Thyroid gland (tissue), 4 donors: ENCODE measurements at regions not wholly inside any gene's neighbourhood (a gene's known extent, or its start where the extent isn't known, plus 50 kb on each side); places are given as distances from the start of the nearest gene placed in this dataset.

Experiments
- DNase-seq, 2 donors: peaks; one replicate each; pipeline ENCODE4 v3.0.0-alpha.2; 2019
- H3K27ac ChIP-seq, 3 donors: fragments of 200-600 bp; sonication (generic); 1 replicate in 2 of 3; 2 replicates in 1 of 3; pipeline ENCODE4 v1.5.1; 2016 to 2019; ENCODE audit warnings: mild to moderate bottlenecking in 1 of 3, moderate library complexity in 1 of 3
- H3K27me3 ChIP-seq: fragments of 200-600 bp; sonication (generic); one replicate; pipeline ENCODE4 v1.5.1; 2019
- H3K36me3 ChIP-seq, 2 donors: fragments of 200-600 bp; sonication (generic); one replicate each; pipeline ENCODE4 v1.5.1; 2016 to 2019
- H3K4me1 ChIP-seq, 2 donors: fragments of 200-600 bp; sonication (generic); one replicate each; pipeline ENCODE4 v1.5.1; 2017 to 2019
- H3K4me3 ChIP-seq, 3 donors: fragments of 200-600 bp; sonication (generic); replicated peaks in 1 of 3; 1 replicate in 2 of 3; 2 replicates in 1 of 3; pipeline ENCODE4 v1.5.1; 2016; ENCODE audit warnings: mild to moderate bottlenecking in 1 of 3
- H3K9me3 ChIP-seq: fragments of 200-600 bp; sonication (generic); one replicate; pipeline ENCODE4 v1.5.1; 2017
- CTCF ChIP-seq, 6 experiments: fragments of 200-600 bp in 3 of 6; fragments of 450-650 bp in 3 of 6; sonication (generic) in 3 of 6; IDR thresholded peaks; one replicate each; pipeline ENCODE4 v1.5.1; 2016 to 2019; ENCODE audit warnings: antibody characterized with exemption in 6 of 6, mild to moderate bottlenecking in 2 of 6, inconsistent platforms in 1 of 6, moderate library complexity in 1 of 6
- POLR2A ChIP-seq, 2 donors: fragments of 450-650 bp; IDR thresholded peaks; one replicate each; pipeline ENCODE4 v1.6.1; 2017; ENCODE audit warnings: antibody characterized with exemption in 2 of 2, mild to moderate bottlenecking in 2 of 2, moderate library complexity in 1 of 2
- WGBS, 2 donors: methylation state at CpG; one replicate each; pipeline ENCODE4 v1.1.5; 2017; 5-methylcytosine and 5-hydroxymethylcytosine counted together
- intact Hi-C: fragments of 100-400 bp; cut with DNase I; formaldehyde crosslinking; loops from one replicate; pipeline ENCODE4 v1.15.1; 2023

- Histone ChIP-seq H3K4me3 (no peak overlapping the region), H3K9me3 (no peaks in the 10 kb centered on the region), H3K27me3 (no peaks in the 10 kb centered on the region), H3K4me1 (no peaks in the 10 kb centered on the region), H3K27ac (no peak overlapping the region), H3K36me3 (no peaks in the 10 kb centered on the region)
- DNase-seq, result no peak
- 84 to 86% methylated on average over 8 of the region's 8 CpGs for WGBS, 2 donors
- intact Hi-C loops, result loop anchor here (5.0 to 10.0 kb wide), 2 partner anchors 310 to 418 kb away; no protein-coding TSS in a partner anchor
- TF ChIP-seq POLR2A (IDR thresholded peaks at IDR 0.05) (no peak), CTCF (IDR thresholded peaks at IDR 0.05) (no peak)
Measured at GRCh38 chr3:102225005-102225404, 209.8 kb upstream of the ZPLD1 start.

- no peak for TF ChIP-seq POLR2A (IDR thresholded peaks at IDR 0.05)
- TF ChIP-seq CTCF (IDR thresholded peaks at IDR 0.05), result peak; percentile 12 to 81 (median 62)
- Histone ChIP-seq H3K36me3 (no peaks in the 10 kb centered on the region), H3K27ac (no peak overlapping the region), H3K4me3 (no peak overlapping the region), H3K9me3 (no peaks in the 10 kb centered on the region), H3K4me1 (no peaks in the 10 kb centered on the region), H3K27me3 (no peaks in the 10 kb centered on the region)
- 4 to 12% methylated on average over 1 of the region's 1 CpG for WGBS, 2 donors
- no peak for DNase-seq
- intact Hi-C loops, result loop anchor here (5.0 to 10.0 kb wide), 2 partner anchors 309 to 418 kb away; no protein-coding TSS in a partner anchor
Measured at GRCh38 chr3:102225407-102226132, 209.2 kb upstream of the ZPLD1 start.

DNA sequence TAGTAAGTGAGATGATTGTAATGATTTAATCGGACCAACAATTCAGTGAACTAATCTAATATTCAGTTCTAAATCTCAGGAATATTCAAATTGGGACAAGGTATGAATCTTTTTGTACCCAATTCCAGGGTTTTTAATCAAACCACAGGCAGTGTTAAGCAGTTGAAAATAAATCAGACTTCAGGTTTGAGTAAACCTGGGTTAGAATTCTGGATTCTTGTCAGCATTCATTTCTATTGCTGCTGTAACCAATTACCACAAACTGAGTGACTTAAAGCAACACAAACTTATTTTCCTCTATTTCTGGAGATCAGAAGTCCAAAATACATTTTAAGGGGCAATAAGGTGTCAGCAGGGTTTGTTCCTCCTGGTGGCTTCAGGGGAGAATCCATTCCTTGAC lies 208.4 kb upstream of the ZPLD1 start:
- TF ChIP-seq CTCF (IDR thresholded peaks at IDR 0.05) (no peak), POLR2A (IDR thresholded peaks at IDR 0.05) (no peak)
- Histone ChIP-seq H3K36me3 (no peaks in the 10 kb centered on the region), H3K27ac (no peak overlapping the region), H3K9me3 (no peaks in the 10 kb centered on the region), H3K4me1 (no peaks in the 10 kb centered on the region), H3K4me3 (no peak overlapping the region), H3K27me3 (no peaks in the 10 kb centered on the region)
- WGBS, 2 donors, result 92 to 93% methylated on average over 1 of the region's 1 CpG
- DNase-seq, result no peak
- intact Hi-C loops, result loop anchor here (5.0 to 10.0 kb wide), 2 partner anchors 308 to 419 kb away; no protein-coding TSS in a partner anchor

DNA sequence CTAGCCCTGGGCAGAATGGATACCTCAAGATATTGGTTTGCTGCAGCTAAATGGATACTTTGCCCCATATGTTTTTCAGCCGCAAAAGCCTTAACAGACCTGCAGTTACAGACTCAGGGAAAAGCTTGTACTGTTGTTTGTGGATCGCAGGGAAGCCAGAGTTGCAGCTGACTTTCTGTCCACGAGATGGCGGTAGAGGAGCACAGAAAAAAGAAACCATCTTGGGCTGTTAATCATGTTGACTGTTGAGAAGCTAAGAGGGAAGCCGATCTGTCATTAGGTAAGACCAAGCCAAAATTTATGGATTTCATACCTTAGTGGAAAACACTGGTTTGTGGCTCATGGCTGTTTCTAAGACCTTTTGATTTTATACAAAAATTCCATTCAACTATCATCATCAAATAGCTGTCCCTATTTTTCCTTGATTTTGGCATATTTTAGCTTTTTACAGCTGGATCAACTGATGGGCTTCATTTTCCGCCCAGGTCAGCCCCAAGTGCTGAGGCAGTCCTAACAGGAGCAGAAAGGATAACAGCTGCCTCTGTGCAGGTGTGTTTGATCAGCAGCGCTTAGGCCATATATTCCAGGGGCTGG lies 205.7 kb upstream of the ZPLD1 start:
- no peak overlapping the region for H3K4me3 ChIP-seq
- WGBS, 2 donors, result 24 to 26% methylated on average over 7 of the region's 7 CpGs
- H3K9me3 ChIP-seq, result no peaks in the 10 kb centered on the region
- no peaks in the 10 kb centered on the region for H3K36me3 ChIP-seq
- no peak for TF ChIP-seq POLR2A (IDR thresholded peaks at IDR 0.05)
- TF ChIP-seq CTCF (IDR thresholded peaks at IDR 0.05), result peak; percentile 76 to 90 (median 88)
- peak; percentile 69 to 71 for DNase-seq
- H3K4me1 ChIP-seq, result no peaks in the 10 kb centered on the region
- intact Hi-C loops, result loop anchor here (5.0 to 10.0 kb wide), 2 partner anchors 306 to 422 kb away; no protein-coding TSS in a partner anchor
- no peaks in the 10 kb centered on the region for H3K27me3 ChIP-seq
- H3K27ac ChIP-seq, result no peak overlapping the region

DNA sequence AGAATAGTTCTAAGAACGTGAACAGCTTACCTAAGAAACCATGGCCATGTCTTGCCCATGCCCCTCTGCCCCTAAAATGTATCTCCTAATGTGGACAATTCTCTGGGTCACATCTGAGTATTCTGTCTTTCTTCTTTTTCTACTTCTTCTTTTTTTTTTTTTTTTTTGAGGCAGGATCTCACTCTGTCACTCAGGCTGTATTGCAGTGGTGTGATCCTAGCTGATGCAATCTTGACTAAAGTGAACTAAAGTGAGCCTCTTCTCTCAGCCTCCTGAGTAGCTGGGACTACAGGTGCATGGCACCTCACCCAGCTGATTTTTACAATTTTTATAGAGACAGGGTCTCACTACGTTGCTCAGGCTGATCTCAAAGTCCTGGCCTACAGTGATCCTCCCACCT lies 204.8 kb upstream of the ZPLD1 start:
- Histone ChIP-seq H3K4me3 (no peak overlapping the region), H3K27ac (no peak overlapping the region), H3K27me3 (no peaks in the 10 kb centered on the region), H3K4me1 (no peaks in the 10 kb centered on the region), H3K9me3 (no peaks in the 10 kb centered on the region), H3K36me3 (no peaks in the 10 kb centered on the region)
- DNase-seq, result no peak
- 94% methylated on average over 2 of the region's 2 CpGs for WGBS, 2 donors
- TF ChIP-seq CTCF (IDR thresholded peaks at IDR 0.05) (no peak), POLR2A (IDR thresholded peaks at IDR 0.05) (no peak)
- intact Hi-C loops, result no loop called here
